ENCODE measurements at regions not wholly inside any gene's neighbourhood (a gene's known extent, or its start where the extent isn't known, plus 50 kb on each side); places are given as distances from the start of the nearest gene placed in this dataset.

DNA sequence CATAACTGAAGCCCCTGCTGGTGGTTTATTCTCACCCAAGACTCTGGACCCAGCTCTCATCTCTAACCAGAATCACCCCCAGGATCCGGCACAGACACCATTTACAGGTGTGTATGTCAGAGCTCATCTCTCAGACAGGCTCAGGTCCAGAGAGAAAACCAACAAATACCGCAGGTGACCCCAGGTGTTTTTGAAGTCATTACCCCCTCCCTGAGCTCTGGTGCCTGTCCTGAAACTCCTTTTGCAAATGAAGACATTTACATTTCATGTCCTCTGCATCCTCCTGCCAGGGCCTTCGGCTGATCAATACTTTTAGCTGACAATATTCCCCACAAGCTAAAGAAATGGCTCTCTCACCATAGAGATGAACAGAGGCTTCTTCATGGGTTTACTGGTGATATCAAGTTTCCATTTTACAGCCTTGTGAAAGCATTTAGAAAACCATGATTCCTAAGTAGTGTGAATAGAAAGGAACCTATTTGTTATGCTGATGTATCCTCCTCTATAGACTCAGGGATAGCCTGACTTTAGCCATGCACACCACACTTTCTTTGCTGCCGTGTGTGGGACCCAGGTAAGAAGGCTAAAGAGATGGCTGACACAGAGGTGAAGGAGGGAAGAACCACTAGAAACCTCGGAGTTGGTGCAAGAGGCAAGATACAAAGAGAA is 131.3 kb downstream of the KCTD15 start (continued):
- TF ChIP-seq, protein P1, sequence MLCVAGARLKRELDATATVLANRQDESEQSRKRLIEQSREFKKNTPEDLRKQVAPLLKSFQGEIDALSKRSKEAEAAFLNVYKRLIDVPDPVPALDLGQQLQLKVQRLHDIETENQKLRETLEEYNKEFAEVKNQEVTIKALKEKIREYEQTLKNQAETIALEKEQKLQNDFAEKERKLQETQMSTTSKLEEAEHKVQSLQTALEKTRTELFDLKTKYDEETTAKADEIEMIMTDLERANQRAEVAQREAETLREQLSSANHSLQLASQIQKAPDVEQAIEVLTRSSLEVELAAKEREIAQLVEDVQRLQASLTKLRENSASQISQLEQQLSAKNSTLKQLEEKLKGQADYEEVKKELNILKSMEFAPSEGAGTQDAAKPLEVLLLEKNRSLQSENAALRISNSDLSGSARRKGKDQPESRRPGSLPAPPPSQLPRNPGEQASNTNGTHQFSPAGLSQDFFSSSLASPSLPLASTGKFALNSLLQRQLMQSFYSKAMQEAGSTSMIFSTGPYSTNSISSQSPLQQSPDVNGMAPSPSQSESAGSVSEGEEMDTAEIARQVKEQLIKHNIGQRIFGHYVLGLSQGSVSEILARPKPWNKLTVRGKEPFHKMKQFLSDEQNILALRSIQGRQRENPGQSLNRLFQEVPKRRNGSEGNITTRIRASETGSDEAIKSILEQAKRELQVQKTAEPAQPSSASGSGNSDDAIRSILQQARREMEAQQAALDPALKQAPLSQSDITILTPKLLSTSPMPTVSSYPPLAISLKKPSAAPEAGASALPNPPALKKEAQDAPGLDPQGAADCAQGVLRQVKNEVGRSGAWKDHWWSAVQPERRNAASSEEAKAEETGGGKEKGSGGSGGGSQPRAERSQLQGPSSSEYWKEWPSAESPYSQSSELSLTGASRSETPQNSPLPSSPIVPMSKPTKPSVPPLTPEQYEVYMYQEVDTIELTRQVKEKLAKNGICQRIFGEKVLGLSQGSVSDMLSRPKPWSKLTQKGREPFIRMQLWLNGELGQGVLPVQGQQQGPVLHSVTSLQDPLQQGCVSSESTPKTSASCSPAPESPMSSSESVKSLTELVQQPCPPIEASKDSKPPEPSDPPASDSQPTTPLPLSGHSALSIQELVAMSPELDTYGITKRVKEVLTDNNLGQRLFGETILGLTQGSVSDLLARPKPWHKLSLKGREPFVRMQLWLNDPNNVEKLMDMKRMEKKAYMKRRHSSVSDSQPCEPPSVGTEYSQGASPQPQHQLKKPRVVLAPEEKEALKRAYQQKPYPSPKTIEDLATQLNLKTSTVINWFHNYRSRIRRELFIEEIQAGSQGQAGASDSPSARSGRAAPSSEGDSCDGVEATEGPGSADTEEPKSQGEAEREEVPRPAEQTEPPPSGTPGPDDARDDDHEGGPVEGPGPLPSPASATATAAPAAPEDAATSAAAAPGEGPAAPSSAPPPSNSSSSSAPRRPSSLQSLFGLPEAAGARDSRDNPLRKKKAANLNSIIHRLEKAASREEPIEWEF (IDR thresholded peaks at IDR 0.05; ENCODE audit: insufficient replicate concordance, low read depth, low read length): no peak
- TF ChIP-seq NR2F1 (conservative IDR thresholded peaks at IDR 0.05) (no peak), IKZF1 (conservative IDR thresholded peaks at IDR 0.05) (no peak), E4F1 (IDR thresholded peaks at IDR 0.05; ENCODE audit: borderline replicate concordance, partially characterized antibody) (no peak), RUNX3 (IDR thresholded peaks at IDR 0.05; ENCODE audit: low read length) (no peak)

Measured in GM12878 (cell line).